Right atrium auricular region (tissue), 2 donors: ENCODE measurements at regions not wholly inside any gene's neighbourhood (a gene's known extent, or its start where the extent isn't known, plus 50 kb on each side); places are given as distances from the start of the nearest gene placed in this dataset.

Experiments used
- DNase-seq: peaks from one replicate; pipeline ENCODE4 v3.0.0-alpha.2; 2019; ENCODE audit warnings: low spot score
- H3K27ac ChIP-seq, 2 donors: fragments of 200-600 bp; sonication (generic); 1 replicate in 1 of 2; 2 replicates in 1 of 2; pipeline ENCODE4 v1.5.1; 2016 to 2019
- H3K27me3 ChIP-seq, 2 donors: fragments of 200-600 bp; sonication (generic); one replicate each; pipeline versions ENCODE4 v1.5.1 to v1.6.0; 2017 to 2019
- H3K36me3 ChIP-seq: fragments of 200-600 bp; sonication (generic); one replicate; pipeline ENCODE4 v1.5.1; 2016
- H3K4me1 ChIP-seq, 2 donors: fragments of 200-600 bp; sonication (generic); one replicate each; pipeline versions ENCODE4 v1.5.1 to v1.6.0; 2017 to 2019
- H3K4me3 ChIP-seq, 2 donors: fragments of 200-600 bp; sonication (generic); 1 replicate in 1 of 2; 2 replicates in 1 of 2; pipeline ENCODE4 v1.5.1; 2017 to 2019; ENCODE audit warnings: mild to moderate bottlenecking in 1 of 2, moderate library complexity in 1 of 2
- H3K9me3 ChIP-seq, 2 donors: fragments of 200-600 bp; sonication (generic); one replicate each; pipeline ENCODE4 v1.5.1; 2019
- TF ChIP-seq, protein P1 (sequence below), 2 donors: fragments of 200-600 bp; sonication (generic); IDR thresholded peaks; one replicate each; pipeline ENCODE4 v1.5.1; 2019; ENCODE audit warnings: antibody characterized with exemption in 2 of 2

DNA sequence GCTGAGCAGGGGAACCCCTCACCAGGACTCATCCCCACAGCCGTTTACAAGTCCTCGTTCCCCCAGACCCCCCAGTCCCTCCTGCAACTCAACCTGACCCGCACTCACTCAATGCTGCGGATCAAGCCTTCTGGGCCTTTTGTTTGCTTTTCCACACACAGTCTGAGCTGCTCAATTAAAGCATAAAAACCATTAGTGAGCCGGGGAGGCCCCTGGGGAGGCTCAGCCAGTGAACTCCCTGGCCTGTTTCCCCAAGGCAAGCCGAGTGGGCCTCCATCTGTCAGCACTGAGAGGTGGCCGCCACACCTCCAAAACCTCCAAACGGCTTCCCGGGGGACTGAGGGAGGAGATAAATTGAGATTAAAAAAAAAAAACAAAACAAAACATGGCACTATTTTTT, 158.5 kb downstream of the SHOX start:
- DNase-seq: no peak
- no peak overlapping the region for H3K4me3 ChIP-seq
- no peaks in the 10 kb centered on the region for H3K36me3 ChIP-seq
- H3K4me1 ChIP-seq: no peaks in the 10 kb centered on the region
- H3K27me3 ChIP-seq: peaks cover 0 to 3% of the 10 kb centered on the region in 2 donors
- TF ChIP-seq, protein P1, sequence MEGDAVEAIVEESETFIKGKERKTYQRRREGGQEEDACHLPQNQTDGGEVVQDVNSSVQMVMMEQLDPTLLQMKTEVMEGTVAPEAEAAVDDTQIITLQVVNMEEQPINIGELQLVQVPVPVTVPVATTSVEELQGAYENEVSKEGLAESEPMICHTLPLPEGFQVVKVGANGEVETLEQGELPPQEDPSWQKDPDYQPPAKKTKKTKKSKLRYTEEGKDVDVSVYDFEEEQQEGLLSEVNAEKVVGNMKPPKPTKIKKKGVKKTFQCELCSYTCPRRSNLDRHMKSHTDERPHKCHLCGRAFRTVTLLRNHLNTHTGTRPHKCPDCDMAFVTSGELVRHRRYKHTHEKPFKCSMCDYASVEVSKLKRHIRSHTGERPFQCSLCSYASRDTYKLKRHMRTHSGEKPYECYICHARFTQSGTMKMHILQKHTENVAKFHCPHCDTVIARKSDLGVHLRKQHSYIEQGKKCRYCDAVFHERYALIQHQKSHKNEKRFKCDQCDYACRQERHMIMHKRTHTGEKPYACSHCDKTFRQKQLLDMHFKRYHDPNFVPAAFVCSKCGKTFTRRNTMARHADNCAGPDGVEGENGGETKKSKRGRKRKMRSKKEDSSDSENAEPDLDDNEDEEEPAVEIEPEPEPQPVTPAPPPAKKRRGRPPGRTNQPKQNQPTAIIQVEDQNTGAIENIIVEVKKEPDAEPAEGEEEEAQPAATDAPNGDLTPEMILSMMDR (IDR thresholded peaks at IDR 0.05): no peak
- no peak overlapping the region for H3K27ac ChIP-seq
- no peaks in the 10 kb centered on the region for H3K9me3 ChIP-seq

DNA sequence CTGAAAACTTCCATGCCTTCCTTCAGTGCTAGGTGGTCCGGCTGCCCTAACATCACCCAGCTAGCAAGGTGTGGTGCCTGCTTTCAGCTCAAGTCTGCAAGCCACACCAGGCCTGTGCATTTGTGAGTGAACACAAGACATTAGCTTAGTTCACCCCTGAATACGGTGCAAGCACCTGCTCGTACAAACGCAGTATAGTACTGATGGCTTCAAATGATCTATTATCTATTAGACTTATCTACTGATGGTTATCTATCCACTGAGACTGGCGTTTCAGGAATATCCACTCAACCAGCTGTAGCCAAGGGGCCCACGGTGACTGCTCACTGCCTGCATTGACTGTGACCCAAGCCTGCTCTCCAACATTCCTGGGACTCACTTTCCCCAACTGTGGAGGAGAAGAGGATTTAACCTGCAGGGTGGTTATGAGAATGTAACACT, 155.9 kb downstream of the SHOX start:
- TF ChIP-seq, protein P1 (IDR thresholded peaks at IDR 0.05): no peak
- Histone ChIP-seq H3K4me1 (no peaks in the 10 kb centered on the region), H3K36me3 (no peaks in the 10 kb centered on the region), H3K27me3 (peaks cover 0 to 3% of the 10 kb centered on the region in 2 donors), H3K27ac (no peak overlapping the region), H3K4me3 (no peak overlapping the region), H3K9me3 (no peaks in the 10 kb centered on the region)
- DNase-seq: no peak

DNA sequence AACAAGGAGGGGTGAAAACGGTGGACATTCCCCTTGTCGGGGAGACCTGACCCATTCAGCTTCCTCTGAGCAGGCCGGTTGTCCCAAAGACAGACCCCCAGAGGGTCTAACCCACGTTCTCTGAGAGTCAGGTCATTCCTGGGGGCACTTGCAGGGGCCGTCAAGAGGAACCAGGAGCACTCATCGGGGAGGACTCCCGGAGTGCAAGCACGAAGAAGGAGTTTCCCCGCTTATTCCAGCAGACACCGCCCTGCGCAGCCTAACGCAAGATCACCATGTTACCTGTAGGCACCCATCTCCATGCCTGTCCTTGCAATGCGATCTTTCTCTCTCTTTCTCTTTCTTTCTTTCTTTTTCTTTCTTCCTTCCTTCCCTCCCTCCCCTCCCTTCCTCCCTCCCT, 154.2 kb downstream of the SHOX start:
- no peaks in the 10 kb centered on the region for H3K9me3 ChIP-seq
- no peaks in the 10 kb centered on the region for H3K36me3 ChIP-seq
- no peak overlapping the region for H3K27ac ChIP-seq
- TF ChIP-seq, protein P1 (IDR thresholded peaks at IDR 0.05): no peak
- H3K27me3 ChIP-seq: no peaks in the 10 kb centered on the region
- H3K4me1 ChIP-seq: no peaks in the 10 kb centered on the region
- DNase-seq: no peak
- H3K4me3 ChIP-seq: no peak overlapping the region

DNA sequence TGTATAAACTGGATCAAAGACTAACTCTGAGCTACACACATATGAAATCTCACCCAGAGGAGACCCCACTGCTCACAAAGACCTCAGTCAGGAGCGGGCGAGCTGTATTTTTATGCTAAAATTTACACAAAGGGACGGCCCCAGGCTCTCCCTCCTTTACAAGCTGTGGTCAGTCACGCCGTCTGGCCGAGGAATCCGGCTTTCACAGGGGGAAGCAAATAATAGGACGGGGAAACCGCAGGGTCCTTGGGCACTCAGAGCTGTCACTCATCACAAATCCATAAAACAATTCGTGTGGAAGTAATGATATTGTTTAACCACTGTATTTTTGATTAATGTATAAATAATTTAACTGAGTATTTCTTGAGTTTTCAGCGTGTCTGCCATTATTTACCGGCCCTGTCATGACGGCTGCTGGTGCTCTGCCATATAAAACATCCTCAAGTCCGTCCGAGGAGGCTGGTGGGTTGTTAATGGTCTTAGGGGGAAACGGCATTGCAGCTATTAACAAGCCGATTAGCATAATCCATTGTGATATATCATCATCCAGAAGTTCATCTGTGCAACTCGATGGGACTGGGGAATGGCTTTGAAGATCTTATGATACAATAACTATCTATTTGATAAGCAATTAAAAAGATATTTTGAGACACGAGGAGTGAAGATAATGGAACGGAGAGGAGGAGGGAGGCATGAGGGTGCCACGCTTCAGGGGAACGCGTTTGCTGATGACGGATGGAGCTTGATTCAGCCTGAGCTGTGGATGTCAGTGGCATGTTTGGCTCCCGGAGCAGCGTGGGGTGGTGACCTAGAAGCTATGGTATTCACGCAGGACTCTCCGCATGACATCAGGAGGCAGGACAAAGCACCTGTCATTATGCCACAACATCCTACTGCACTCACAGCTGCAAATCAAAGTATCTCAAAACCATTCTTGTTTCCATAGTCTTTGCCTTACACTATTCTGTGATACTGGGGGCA, 150.9 kb downstream of the SHOX start:
- TF ChIP-seq, protein P1 (IDR thresholded peaks at IDR 0.05): no peak
- Histone ChIP-seq H3K27me3 (no peaks in the 10 kb centered on the region), H3K27ac (no peak overlapping the region), H3K4me3 (no peak overlapping the region), H3K36me3 (no peaks in the 10 kb centered on the region), H3K9me3 (no peaks in the 10 kb centered on the region), H3K4me1 (no peaks in the 10 kb centered on the region)
- DNase-seq: no peak

DNA sequence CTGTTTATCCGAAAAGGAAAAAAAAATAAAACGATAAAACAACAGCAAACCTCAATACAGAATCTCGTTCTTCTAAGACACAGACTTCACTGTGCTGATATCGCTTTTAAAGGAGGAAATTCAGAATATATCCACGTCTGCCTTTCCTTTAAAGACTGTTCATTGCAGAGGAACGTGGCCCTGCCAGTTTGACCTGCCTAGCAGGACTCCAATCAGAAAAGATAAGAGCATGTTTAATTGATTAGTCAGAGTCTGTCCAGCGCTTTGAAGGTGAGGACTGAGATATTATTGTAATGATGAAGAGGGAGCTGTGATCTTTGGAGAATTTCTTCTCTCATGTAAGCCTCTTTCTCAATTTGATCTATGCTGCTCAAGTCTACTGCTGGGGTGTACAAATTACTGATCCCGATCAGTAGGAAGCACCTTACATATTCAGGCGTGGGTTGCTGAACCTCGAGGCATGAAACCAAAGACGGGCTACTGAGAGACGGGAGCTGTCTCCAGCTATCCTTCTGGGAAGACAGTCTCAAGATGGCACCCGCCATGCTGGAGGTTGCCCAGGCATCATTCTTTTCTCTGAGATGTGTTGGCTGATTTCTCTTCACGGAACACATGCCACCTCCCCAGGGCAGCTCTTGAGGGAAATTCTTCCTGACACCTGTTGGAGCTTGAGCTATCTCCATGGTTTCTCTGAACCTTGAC, 146.1 kb downstream of the SHOX start:
- no peak overlapping the region for H3K4me3 ChIP-seq
- no peaks in the 10 kb centered on the region for H3K9me3 ChIP-seq
- TF ChIP-seq, protein P1 (IDR thresholded peaks at IDR 0.05): no peak
- no peaks in the 10 kb centered on the region for H3K4me1 ChIP-seq
- no peaks in the 10 kb centered on the region for H3K27me3 ChIP-seq
- no peak overlapping the region for H3K27ac ChIP-seq
- no peaks in the 10 kb centered on the region for H3K36me3 ChIP-seq
- no peak for DNase-seq
